MM.1S (cell line): ENCODE measurements at regions not wholly inside any gene's neighbourhood (a gene's known extent, or its start where the extent isn't known, plus 50 kb on each side); places are given as distances from the start of the nearest gene placed in this dataset.

ENCODE experiments used
- DNase-seq: peaks from one replicate; pipeline ENCODE4 v3.0.0-alpha.2; 2015
- H2AFZ ChIP-seq: fragments of 300-600 bp; sonication (generic); 2 replicates; pipeline ENCODE4 v1.6.0; 2016; ENCODE audit warnings: antibody characterized with exemption, low read length
- H3F3A ChIP-seq: fragments of 300-600 bp; sonication (generic); 2 replicates; pipeline ENCODE4 v1.6.1; 2016; ENCODE audit warnings: mild to moderate bottlenecking, antibody characterized with exemption, low read length, moderate library complexity, mixed read lengths; ENCODE audit not compliant: insufficient read depth
- H3K27ac ChIP-seq: fragments of 300-600 bp; sonication (generic); 2 replicates; pipeline ENCODE4 v1.5.1; 2016; ENCODE audit warnings: mild to moderate bottlenecking, low read length
- H3K27me3 ChIP-seq: fragments of 300-600 bp; sonication (generic); replicated peaks from 2 replicates; pipeline ENCODE4 v1.6.0; 2016; ENCODE audit warnings: low read length; ENCODE audit not compliant: insufficient read depth
- H3K36me3 ChIP-seq: fragments of 300-600 bp; sonication (generic); replicated peaks from 2 replicates; pipeline ENCODE4 v1.6.1; 2016; ENCODE audit warnings: mild to moderate bottlenecking, low read length, mixed read lengths; ENCODE audit not compliant: insufficient read depth
- H3K4me1 ChIP-seq: fragments of 300-600 bp; sonication (generic); 2 replicates; pipeline ENCODE4 v1.6.1; 2016; ENCODE audit warnings: low read length, mixed read lengths
- H3K4me2 ChIP-seq: fragments of 300-600 bp; sonication (generic); 2 replicates; pipeline ENCODE4 v1.6.0; 2016; ENCODE audit warnings: low read depth, low read length
- H3K4me3 ChIP-seq: fragments of 300-600 bp; sonication (generic); 2 replicates; pipeline ENCODE4 v1.5.1; 2016; ENCODE audit warnings: low read length, mixed read lengths
- H3K79me2 ChIP-seq: fragments of 300-600 bp; sonication (generic); 2 replicates; pipeline ENCODE4 v1.6.1; 2016; ENCODE audit warnings: mixed run types, low read length, mixed read lengths
- H3K9ac ChIP-seq: fragments of 300-600 bp; sonication (generic); 2 replicates; pipeline ENCODE4 v1.6.1; 2016; ENCODE audit warnings: low read length, mixed read lengths
- H3K9me2 ChIP-seq: fragments of 300-600 bp; sonication (generic); replicated peaks from 2 replicates; pipeline ENCODE4 v1.6.1; 2016; ENCODE audit warnings: mild to moderate bottlenecking, low read length, mixed read lengths; ENCODE audit not compliant: insufficient read depth
- H3K9me3 ChIP-seq: fragments of 300-600 bp; sonication (generic); replicated peaks from 2 replicates; pipeline ENCODE4 v1.6.1; 2016; ENCODE audit warnings: mild to moderate bottlenecking, low read length, mixed read lengths; ENCODE audit not compliant: insufficient read depth
- H4K20me1 ChIP-seq: fragments of 300-600 bp; sonication (generic); 2 replicates; pipeline ENCODE4 v1.6.1; 2016; ENCODE audit warnings: mild to moderate bottlenecking, low read length, moderate library complexity, mixed read lengths; ENCODE audit not compliant: insufficient read depth
- EZH2 ChIP-seq: fragments of 300-600 bp; sonication (generic); optimal IDR thresholded peaks from 2 replicates; pipeline ENCODE3; 2017; ENCODE audit warnings: low read depth, mild to moderate bottlenecking, antibody characterized with exemption, low read length, mixed read lengths
- EZH2phosphoT487 ChIP-seq: fragments of 300-600 bp; sonication (generic); IDR thresholded peaks from 2 replicates; pipeline ENCODE4 v1.6.1; 2018; ENCODE audit warnings: antibody characterized with exemption, low read length
- TF ChIP-seq, protein P1 (sequence below): fragments of 300-600 bp; sonication (generic); IDR thresholded peaks from 2 replicates; pipeline ENCODE4 v1.5.1; 2016; ENCODE audit warnings: antibody characterized with exemption, low read length, mixed read lengths

DNA sequence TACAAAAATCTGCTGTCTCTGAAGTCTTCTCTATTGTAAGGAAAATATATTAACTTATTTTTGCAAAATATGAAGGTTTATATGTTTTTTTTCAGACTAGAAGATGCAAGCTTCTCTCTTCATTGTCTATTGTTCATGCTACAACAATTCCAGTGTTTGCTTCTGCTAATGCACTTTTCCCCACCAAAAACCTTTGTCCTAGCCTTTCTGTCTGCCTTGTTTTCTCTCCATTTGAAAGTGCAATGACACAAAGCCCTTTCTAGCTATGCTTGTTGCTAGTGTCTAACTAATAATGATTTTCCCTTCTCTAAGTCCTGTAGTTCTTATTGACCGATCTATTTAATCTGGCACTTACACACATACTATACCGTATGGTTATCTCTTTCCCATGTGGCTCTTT is 369.5 kb upstream of the CELF4 start:
- Histone ChIP-seq H3K79me2 (no peaks in the 10 kb centered on the region), H3K4me2 (no peak overlapping the region), H3F3A (no peaks in the 10 kb centered on the region), H3K27ac (no peak overlapping the region), H3K27me3 (no peaks in the 10 kb centered on the region), H4K20me1 (no peaks in the 10 kb centered on the region), H3K36me3 (no peaks in the 10 kb centered on the region), H3K9me3 (no peaks in the 10 kb centered on the region), H3K9ac (no peak overlapping the region), H3K9me2 (no peaks in the 10 kb centered on the region), H2AFZ (no peak overlapping the region), H3K4me1 (no peaks in the 10 kb centered on the region), H3K4me3 (no peak overlapping the region)
- DNase-seq = no peak
- TF ChIP-seq EZH2 (no peak), EZH2phosphoT487 (no peak)
- TF ChIP-seq, protein P1, sequence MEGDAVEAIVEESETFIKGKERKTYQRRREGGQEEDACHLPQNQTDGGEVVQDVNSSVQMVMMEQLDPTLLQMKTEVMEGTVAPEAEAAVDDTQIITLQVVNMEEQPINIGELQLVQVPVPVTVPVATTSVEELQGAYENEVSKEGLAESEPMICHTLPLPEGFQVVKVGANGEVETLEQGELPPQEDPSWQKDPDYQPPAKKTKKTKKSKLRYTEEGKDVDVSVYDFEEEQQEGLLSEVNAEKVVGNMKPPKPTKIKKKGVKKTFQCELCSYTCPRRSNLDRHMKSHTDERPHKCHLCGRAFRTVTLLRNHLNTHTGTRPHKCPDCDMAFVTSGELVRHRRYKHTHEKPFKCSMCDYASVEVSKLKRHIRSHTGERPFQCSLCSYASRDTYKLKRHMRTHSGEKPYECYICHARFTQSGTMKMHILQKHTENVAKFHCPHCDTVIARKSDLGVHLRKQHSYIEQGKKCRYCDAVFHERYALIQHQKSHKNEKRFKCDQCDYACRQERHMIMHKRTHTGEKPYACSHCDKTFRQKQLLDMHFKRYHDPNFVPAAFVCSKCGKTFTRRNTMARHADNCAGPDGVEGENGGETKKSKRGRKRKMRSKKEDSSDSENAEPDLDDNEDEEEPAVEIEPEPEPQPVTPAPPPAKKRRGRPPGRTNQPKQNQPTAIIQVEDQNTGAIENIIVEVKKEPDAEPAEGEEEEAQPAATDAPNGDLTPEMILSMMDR = no peak

DNA sequence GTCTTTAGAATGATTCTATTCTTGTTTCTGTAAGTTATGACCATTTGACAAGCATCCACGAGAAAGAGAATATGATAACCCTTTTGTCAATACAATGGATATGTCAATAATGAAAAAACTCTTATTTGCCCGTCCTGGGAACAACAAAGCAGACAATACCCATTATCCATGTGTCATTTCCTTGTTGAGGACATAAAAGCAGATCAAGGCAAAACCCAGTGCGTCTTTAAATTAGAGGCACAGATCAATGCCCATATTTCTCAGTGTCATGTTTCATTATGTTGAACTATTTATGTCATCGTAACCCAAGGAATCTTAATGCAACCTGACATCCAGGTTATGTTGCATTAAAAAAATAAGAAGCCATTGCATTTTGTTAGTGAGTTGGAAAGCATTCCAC is 365.0 kb upstream of the CELF4 start:
- Histone ChIP-seq H3K9me3 (no peaks in the 10 kb centered on the region), H3F3A (no peaks in the 10 kb centered on the region), H3K9me2 (no peaks in the 10 kb centered on the region), H3K36me3 (no peaks in the 10 kb centered on the region), H2AFZ (no peak overlapping the region), H3K9ac (no peak overlapping the region), H3K4me2 (no peak overlapping the region), H3K27me3 (no peaks in the 10 kb centered on the region), H3K79me2 (no peaks in the 10 kb centered on the region), H3K4me1 (no peaks in the 10 kb centered on the region), H3K4me3 (no peak overlapping the region), H4K20me1 (no peaks in the 10 kb centered on the region), H3K27ac (no peak overlapping the region)
- TF ChIP-seq, protein P1 = no peak
- TF ChIP-seq EZH2phosphoT487 = no peak
- no peak for TF ChIP-seq EZH2
- no peak for DNase-seq

DNA sequence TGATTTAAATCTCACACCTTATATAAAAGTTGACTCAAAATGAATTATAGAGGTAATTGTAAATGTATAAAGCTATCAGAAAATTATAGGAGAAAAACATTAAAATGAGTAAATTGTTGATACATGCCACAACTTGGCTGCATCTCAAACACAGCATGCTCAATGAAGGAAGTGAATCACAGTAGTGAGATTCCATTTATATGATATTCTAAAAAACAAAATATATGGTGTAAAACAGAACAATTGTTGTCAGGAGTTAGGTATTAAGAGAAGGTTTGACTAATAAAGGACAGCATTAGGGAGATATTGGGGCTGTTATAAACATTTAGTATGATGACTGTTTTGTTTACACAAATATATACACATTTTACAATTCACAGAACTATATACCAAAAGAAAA is 356.6 kb upstream of the CELF4 start:
- H3K27me3 ChIP-seq = no peaks in the 10 kb centered on the region
- H3K4me3 ChIP-seq = no peak overlapping the region
- TF ChIP-seq EZH2phosphoT487 (no peak), EZH2 (no peak)
- TF ChIP-seq, protein P1 = no peak
- no peak overlapping the region for H3K4me2 ChIP-seq
- H3K9me2 ChIP-seq = no peaks in the 10 kb centered on the region
- no peaks in the 10 kb centered on the region for H4K20me1 ChIP-seq
- no peaks in the 10 kb centered on the region for H3K4me1 ChIP-seq
- H3K79me2 ChIP-seq = no peaks in the 10 kb centered on the region
- H3K9me3 ChIP-seq = no peaks in the 10 kb centered on the region
- H3K9ac ChIP-seq = no peak overlapping the region
- no peaks in the 10 kb centered on the region for H3K36me3 ChIP-seq
- H3F3A ChIP-seq = no peaks in the 10 kb centered on the region
- DNase-seq = no peak
- no peak overlapping the region for H2AFZ ChIP-seq
- no peak overlapping the region for H3K27ac ChIP-seq
